ENCODE measurements at regions not wholly inside any gene's neighbourhood (a gene's known extent, or its start where the extent isn't known, plus 50 kb on each side); places are given as distances from the start of the nearest gene placed in this dataset.

- no peak for ATAC-seq
- peaks cover 0 to 11% (median 0%) of the 10 kb centered on the region in 3 donors for H3K9me3 ChIP-seq
- WGBS, 2 donors (ENCODE audit: low coverage in 1 of 2) = 73 to 79% methylated on average over 1 to 2 of the region's 2 CpGs
- no peak overlapping the region for H3K27ac ChIP-seq
- H3K27me3 ChIP-seq = no peaks in the 10 kb centered on the region
- TF ChIP-seq EP300 (IDR thresholded peaks at IDR 0.05) (no peak), CTCF (IDR thresholded peaks at IDR 0.05) (no peak), POLR2AphosphoS5 (IDR thresholded peaks at IDR 0.05) (no peak), POLR2A (IDR thresholded peaks at IDR 0.05) (no peak)
- no peaks in the 10 kb centered on the region for H3K36me3 ChIP-seq
- H3K4me3 ChIP-seq = no peak overlapping the region
- no peaks in the 10 kb centered on the region for H3K4me1 ChIP-seq
These were observed 88.0 kb downstream of the XCL2 start for GRCh38 chr1:168455764-168456163.

GRCh38 chr1:168454211-168454815 lies 89.5 kb downstream of the XCL2 start:
- Histone ChIP-seq H3K4me1 (no peaks in the 10 kb centered on the region), H3K27me3 (no peaks in the 10 kb centered on the region), H3K27ac (no peak overlapping the region), H3K36me3 (no peaks in the 10 kb centered on the region), H3K9me3 (peaks cover 0 to 11% (median 0%) of the 10 kb centered on the region in 3 donors), H3K4me3 (no peak overlapping the region)
- no peak for ATAC-seq
- TF ChIP-seq CTCF (IDR thresholded peaks at IDR 0.05) (no peak), EP300 (IDR thresholded peaks at IDR 0.05) (no peak), POLR2A (IDR thresholded peaks at IDR 0.05) (no peak), POLR2AphosphoS5 (IDR thresholded peaks at IDR 0.05) (no peak)
- 14 to 63% methylated on average over 1 of the region's 1 CpG for WGBS, 2 donors (ENCODE audit: low coverage in 1 of 2)

GRCh38 chr1:168453056-168453455 lies 90.7 kb downstream of the XCL2 start:
- H3K27ac ChIP-seq = no peak overlapping the region
- H3K36me3 ChIP-seq = no peaks in the 10 kb centered on the region
- no peaks in the 10 kb centered on the region for H3K27me3 ChIP-seq
- WGBS, 2 donors (ENCODE audit: low coverage in 1 of 2) = 93 to 100% methylated on average over 1 to 4 of the region's 4 CpGs
- H3K9me3 ChIP-seq = peaks cover 0 to 11% (median 0%) of the 10 kb centered on the region in 3 donors
- TF ChIP-seq EP300 (IDR thresholded peaks at IDR 0.05) = no peak
- TF ChIP-seq CTCF (IDR thresholded peaks at IDR 0.05) = no peak
- TF ChIP-seq POLR2AphosphoS5 (IDR thresholded peaks at IDR 0.05) = no peak
- no peak for TF ChIP-seq POLR2A (IDR thresholded peaks at IDR 0.05)
- no peak overlapping the region for H3K4me3 ChIP-seq
- H3K4me1 ChIP-seq = no peaks in the 10 kb centered on the region
- ATAC-seq = no peak

- Histone ChIP-seq H3K4me1 (no peaks in the 10 kb centered on the region), H3K9me3 (peaks cover 0 to 11% (median 0%) of the 10 kb centered on the region in 3 donors), H3K36me3 (no peaks in the 10 kb centered on the region), H3K4me3 (no peak overlapping the region), H3K27me3 (no peaks in the 10 kb centered on the region), H3K27ac (no peak overlapping the region)
- no peak for ATAC-seq
- WGBS, 2 donors (ENCODE audit: low coverage in 1 of 2) = 74 to 100% methylated on average over 1 of the region's 1 CpG
- no peak for TF ChIP-seq POLR2AphosphoS5 (IDR thresholded peaks at IDR 0.05)
- no peak for TF ChIP-seq EP300 (IDR thresholded peaks at IDR 0.05)
- no peak for TF ChIP-seq CTCF (IDR thresholded peaks at IDR 0.05)
- TF ChIP-seq POLR2A (IDR thresholded peaks at IDR 0.05) = no peak
These were observed 91.5 kb downstream of the XCL2 start for GRCh38 chr1:168452329-168452728.

- H3K27ac ChIP-seq = no peak overlapping the region
- no peak overlapping the region for H3K4me3 ChIP-seq
- H3K9me3 ChIP-seq = peaks cover 0 to 6% (median 0%) of the 10 kb centered on the region in 3 donors
- TF ChIP-seq POLR2AphosphoS5 (IDR thresholded peaks at IDR 0.05) = no peak
- TF ChIP-seq CTCF (IDR thresholded peaks at IDR 0.05) = no peak
- no peak for TF ChIP-seq EP300 (IDR thresholded peaks at IDR 0.05)
- no peak for TF ChIP-seq POLR2A (IDR thresholded peaks at IDR 0.05)
- ATAC-seq = no peak
- H3K36me3 ChIP-seq = no peaks in the 10 kb centered on the region
- H3K27me3 ChIP-seq = no peaks in the 10 kb centered on the region
- no peaks in the 10 kb centered on the region for H3K4me1 ChIP-seq
- WGBS, 2 donors (ENCODE audit: low coverage in 1 of 2) = 100% methylated on average over 1 of the region's 1 CpG; no CpG with 5 or more reads in 1 of the 2 donors
These were observed 95.9 kb downstream of the XCL2 start for GRCh38 chr1:168447871-168448270.

Measured in gastroesophageal sphincter (tissue), 4 donors.